ENCODE measurements at regions not wholly inside any gene's neighbourhood (a gene's known extent, or its start where the extent isn't known, plus 50 kb on each side); places are given as distances from the start of the nearest gene placed in this dataset.

DNA sequence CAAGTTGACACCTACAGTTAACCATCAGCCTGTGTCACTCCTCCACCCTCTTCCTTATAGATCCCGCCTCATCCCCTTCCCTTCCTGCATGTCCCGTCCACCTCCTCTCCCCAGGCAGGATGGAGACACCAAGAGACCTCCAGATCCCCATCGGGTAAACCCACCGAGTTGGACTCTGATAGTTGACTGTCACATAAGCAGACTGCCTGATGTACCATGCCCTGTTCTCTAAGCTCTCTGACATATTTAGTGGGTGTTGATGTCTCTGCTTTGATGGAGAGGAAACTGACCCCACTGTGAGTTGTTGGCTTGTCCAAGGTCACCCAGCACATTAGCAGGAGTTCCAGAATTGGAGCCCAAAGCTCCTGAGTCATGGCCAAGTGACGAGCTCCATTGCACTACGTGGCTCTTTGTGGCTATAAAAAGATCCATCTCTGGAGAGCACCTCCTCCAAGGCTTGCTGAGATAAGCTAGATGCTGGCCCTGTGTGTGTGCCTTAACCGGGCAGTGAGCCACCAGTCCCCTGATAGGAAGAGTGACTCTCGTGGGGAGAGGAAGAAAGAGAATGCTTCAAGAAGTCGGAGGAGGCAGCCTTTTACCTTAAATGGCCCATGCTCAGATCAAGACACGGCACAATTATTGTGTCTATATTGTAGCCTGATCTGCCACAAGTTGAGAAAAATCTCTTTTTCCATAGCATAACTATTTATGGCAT, 236.0 kb upstream of the ECI2 start:
- TF ChIP-seq, protein P1, sequence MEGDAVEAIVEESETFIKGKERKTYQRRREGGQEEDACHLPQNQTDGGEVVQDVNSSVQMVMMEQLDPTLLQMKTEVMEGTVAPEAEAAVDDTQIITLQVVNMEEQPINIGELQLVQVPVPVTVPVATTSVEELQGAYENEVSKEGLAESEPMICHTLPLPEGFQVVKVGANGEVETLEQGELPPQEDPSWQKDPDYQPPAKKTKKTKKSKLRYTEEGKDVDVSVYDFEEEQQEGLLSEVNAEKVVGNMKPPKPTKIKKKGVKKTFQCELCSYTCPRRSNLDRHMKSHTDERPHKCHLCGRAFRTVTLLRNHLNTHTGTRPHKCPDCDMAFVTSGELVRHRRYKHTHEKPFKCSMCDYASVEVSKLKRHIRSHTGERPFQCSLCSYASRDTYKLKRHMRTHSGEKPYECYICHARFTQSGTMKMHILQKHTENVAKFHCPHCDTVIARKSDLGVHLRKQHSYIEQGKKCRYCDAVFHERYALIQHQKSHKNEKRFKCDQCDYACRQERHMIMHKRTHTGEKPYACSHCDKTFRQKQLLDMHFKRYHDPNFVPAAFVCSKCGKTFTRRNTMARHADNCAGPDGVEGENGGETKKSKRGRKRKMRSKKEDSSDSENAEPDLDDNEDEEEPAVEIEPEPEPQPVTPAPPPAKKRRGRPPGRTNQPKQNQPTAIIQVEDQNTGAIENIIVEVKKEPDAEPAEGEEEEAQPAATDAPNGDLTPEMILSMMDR (conservative IDR thresholded peaks at IDR 0.05; ENCODE audit: low read depth, low read length), result no peak
- no peak for TF ChIP-seq EZH2phosphoT487 (IDR thresholded peaks at IDR 0.05; ENCODE audit: borderline replicate concordance, low read length)
